ENCODE measurements at regions not wholly inside any gene's neighbourhood (a gene's known extent, or its start where the extent isn't known, plus 50 kb on each side); places are given as distances from the start of the nearest gene placed in this dataset.

DNA sequence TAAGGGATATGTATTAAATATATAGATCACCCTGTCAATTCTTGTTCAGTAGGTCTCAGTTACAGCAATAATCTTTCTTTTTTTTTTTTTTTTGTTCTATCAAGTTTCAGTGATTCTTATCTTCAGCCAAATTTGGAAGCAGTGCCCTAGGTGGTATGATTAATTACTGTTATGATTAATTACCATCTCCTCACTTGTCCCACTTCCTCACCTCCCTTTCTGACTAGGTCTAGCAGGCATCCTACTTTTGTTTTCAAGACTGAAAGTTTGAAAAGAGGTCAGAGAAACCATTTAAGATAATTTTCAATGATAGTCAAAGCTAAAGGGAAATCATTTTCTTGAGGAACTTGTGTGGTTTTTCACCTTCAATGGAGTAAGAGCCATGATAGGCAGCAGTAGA, 144.0 kb upstream of the CNTN4 start:
- no peak for DNase-seq (ENCODE audit: low spot score)

DNA sequence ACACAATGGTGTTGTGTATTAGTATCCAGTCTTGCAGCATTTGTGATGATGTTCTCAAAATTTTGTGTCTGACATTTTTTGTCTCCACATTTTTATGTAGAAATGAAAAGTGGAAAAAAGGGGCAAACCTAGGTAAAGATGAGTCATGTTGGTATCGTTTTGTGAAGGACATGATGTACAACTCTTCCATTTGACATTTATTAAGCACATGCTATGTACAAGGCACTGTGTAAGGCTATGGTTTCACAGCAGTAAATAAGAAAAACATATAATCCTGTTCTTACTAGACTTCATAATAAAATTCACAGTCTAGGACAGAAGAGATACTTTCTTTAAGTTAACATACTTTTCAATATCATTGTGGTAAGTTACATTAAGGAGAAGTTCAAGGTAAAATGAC, 143.5 kb upstream of the CNTN4 start:
- no peak for DNase-seq (ENCODE audit: low spot score)

DNA sequence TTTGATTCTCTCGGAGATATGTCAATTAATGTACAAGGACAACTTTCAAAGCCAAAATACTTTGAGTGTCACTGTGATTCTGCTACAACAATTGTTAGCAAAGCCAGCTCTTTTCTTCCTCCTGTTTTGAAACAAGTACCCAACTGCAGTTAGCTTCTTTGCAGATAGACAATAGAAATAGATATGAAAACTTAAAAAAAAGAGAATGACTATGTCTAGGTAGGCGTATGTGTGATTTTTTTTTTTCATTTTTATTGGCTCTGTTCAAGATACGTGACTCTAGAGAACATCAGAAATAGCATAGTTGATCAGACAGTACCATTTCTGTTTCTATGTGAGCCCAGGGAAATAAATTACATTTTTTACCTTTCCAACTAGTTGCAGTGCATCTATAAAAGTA, 142.9 kb upstream of the CNTN4 start:
- DNase-seq (ENCODE audit: low spot score): no peak

DNA sequence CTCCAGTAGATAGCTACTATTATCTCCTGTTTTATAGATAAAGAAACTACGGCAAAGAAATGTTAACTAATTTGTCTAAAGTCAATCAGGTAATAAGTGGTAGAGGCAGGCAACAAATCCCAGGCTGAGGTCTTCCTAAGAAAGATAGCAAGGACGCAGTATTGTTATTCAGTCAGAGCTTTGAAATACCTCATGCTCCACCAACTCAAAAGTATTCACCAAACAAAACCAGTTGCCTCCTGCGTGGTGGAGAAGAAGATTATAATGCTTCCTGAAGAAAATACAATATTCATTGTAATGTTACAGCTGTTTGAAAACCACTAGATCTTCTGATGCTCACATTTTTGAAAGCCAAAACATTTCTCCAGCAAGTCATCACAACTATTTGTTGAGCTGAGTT, 138.2 kb upstream of the CNTN4 start:
- DNase-seq (ENCODE audit: low spot score): no peak

DNA sequence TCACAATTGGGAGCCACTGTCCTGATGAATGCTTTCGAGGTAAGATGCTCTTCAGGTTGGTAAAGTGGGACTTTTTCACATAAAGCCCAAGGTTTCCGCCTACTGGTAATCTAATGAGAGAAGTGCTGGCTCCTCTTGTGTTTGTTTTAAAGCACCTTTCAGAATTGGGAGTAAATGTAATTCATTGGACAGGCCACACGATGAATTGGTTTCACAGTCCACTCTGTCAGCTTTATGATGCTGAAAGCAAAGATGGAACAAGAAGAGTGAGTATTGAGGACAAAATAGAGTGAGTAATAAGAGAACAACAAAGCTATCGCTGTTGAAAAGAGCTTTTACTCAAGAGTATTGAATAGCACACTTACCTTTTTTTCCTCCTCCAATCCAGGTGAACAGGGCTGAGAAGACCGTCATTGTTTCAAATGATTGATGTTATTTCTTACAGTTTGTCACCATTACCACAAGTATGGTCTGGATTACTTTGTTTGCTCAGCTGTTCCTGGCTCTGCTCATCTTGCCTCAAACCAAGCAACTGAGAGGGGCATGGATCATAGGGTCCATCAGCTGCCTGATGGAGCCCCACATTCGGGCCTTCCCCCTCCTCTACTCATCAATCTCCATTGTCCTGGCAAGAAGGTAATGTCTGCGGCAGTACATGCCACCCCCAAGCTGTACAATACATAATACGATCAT, 136.1 kb upstream of the CNTN4 start:
- DNase-seq (ENCODE audit: low spot score): no peak

DNA sequence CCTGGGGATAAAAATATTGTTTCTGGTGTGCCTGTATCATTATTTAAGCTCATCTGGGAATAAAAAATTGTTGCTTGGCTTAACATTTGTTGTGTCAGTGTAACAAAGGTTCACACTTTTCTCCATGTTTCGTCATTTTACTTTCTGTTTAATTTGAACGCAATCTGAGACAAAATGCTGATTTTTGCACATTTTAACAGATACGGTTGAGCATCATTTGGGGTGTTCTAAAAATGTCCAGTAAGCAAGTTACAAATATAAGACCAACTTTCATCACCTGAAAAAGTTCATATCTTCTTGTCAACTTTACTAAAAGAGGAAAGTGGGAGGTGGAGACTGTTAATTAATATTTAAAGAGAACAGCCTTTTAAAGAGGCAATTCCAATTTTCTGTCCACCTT, 134.8 kb upstream of the CNTN4 start:
- no peak for DNase-seq (ENCODE audit: low spot score)

DNA sequence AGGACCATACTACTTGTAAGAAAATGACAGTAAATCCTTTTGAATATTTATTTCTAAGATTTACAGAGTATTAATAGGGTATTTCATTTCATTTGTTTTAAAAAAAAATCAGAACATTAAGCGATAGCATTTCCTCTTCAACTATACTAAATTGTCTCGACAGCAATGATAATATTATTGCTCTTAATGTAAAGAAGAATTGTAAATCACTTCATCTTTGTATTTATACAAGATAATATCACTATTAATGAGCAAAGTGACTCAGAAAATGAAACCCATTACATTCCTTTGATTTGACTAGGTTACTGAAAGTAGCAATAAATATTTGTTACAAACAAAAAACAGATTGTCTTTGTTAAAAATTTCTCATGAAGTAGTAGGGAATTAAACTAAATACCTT, 131.1 kb upstream of the CNTN4 start:
- no peak for DNase-seq (ENCODE audit: low spot score)

DNA sequence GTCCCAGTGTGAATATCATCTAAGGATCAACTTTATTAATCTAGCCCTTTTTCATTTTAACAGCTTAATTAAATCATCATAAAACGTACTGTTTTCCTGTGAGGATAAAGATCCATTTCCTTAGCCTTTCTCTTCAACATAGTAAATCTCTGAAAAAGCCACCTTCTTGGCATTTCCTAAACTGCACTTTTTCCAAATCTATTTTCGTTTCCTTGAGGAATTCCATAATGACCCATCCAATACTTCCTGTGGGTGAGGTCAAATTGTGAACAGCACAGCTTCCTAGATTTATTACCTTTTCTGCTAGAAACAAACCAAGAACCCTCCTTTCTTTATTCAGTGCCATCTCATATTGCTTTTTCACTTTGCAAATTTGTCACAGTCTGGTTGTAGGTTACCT, 129.4 kb upstream of the CNTN4 start:
- DNase-seq (ENCODE audit: low spot score): peak; percentile 87

DNA sequence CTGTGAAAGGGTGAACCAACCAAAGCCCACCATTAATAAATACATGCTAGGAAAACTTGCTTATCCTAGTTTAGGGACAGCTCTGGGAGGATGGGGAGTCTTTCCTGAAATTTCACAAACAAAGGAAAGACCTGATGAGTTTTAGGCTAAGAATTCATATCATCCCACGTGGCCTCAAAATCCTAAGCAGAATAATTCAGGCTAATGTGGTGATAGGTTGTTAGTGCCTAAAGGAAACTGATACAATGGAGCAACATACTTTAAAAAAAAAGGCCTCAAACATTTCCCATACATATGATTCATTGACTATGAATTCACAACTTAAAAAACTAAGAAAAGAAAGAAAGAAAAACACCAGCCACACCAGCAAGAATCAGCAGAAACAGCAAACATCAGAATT, 126.9 kb upstream of the CNTN4 start:
- peak; percentile 96 for DNase-seq (ENCODE audit: low spot score)

DNA sequence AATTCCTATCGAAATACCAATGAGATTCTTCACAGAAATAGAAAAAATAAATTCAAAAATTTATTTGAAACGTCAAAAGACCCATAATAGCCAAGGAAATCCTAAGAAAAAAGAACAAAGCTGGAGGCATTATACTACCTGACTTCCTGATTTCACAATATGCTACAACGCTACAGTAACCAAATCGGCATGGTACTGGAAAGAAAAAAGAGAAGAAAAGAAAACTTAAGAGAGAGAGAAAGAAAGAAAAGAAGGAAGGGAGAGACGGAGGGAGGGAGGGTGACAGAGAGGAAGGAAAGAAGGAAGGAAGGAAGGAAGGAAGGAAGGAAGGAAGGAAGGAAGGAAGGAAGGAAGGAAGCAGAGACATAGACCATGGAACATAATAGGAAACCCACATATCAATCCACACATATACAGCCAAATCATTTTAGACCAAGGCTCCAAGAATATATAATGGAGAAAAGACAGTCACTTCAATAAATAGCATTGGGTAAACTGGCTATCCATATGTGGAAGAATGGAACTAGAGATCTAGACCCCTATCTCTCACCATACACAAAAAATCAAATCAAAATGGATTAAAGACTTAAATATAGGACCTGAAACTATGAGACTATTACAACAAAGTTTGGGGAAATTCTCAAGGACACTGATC, 118.6 kb upstream of the CNTN4 start:
- no peak for DNase-seq (ENCODE audit: low spot score)

DNA sequence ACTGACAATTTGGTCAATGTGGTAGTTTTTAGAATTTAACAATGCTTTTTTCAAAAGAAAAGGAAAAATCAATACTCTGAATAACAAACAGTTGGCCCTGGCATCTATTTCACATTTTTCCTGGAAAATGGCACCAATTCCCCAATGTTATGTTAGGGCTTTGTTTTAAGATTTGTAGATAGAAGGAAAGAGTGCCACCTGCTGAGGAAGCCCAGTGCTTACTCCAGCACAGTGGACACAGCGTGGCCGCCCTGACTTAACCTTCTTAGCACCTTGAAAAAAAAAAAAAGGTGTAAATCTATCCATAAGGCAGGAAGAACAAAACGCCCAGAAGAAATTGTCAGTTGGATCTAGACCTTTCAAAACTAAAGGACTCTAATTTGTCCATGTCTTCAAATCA, 110.7 kb upstream of the CNTN4 start:
- DNase-seq (ENCODE audit: low spot score): peak; percentile 54

DNA sequence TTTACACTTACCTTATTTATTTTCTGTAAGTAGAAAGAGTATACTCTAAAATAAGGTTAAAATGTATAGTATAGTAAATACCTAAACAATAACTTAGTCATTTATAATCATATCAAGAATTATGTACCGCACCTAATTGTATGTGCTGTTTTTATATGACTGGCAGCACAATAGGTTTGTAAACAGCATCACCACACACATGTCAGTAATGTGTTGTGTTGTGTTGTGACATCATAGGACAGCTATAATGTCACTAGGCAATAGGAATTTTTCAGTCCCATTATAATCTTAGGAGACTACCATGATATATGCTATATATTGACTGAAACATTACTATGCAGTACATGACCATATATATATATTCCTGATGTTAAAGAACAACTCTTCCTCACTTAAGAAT, 99.9 kb upstream of the CNTN4 start:
- DNase-seq (ENCODE audit: low spot score): no peak

DNA sequence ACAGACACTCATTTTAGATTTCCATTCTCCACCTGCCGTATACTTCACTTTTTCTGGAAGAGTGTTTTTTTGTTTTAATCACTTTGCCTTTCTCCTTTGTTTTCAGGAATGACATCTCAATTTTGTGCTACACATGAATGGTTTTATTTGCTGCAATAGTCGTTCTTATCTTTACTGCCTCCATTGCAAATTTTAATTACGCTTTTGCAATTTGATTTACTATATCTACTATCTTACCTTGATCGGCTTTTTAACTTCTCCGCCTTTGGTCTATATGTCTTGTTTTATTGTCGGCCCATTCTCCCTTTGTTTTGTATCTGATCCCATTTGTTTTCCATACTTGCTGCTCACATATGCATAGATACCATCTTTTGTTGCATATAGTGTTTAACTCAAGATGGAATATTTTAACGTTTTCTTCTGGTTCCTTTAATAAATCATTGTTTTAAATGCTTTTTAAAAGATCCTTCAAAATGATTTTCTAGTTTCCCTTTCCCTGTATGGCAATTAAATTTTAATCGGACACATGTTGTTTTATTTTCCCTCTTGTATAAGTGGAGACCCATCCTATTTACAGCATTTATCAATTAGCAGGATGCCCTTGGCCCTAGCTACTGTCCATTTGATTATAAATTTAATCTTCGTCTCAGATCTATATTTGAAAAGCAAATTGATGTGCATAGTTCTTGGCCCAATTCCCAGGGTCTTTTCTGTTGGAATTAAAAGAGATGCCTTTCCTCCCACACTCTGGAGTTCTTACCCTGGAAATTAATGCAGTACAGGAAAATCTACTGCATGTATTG, 97.2 kb upstream of the CNTN4 start:
- no peak for DNase-seq (ENCODE audit: low spot score)

DNA sequence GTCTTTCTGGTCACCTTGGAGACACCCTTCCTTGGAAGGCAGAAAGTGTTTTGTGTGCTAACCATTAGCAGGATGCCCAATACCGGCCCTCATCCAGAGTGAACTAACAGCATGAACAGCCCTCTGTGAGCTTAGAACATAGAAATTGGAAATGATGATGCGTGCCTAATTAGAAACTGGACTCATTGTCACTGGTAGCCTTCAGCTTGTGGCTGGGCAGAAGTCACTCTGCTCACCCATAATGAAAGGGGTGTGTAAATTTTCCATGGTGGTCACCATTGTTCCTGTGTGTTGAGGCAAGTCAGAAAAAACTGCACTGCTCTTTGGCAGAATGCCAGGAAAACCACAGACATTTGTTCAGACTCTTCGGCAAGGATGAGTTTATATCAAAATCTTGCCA, 74.7 kb upstream of the CNTN4 start:
- DNase-seq (ENCODE audit: low spot score): no peak

DNA sequence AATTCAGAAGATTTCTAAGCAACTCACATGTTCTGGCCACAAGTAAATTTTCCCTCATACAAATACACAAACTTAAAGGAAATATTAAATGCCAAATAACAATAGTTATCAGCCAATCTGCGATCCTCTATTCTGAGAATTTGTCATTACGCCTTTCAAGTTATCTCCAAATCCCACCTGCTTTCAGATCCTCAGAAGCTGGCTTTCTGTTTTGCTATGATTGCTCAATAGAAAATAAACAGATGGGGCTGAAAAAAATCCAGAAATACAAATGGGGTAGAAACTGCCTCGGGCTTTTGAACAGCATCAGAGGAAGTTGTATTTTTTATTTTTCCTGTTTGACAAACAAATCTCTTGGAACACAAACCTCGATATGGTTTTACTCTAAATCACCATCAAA, 74.0 kb upstream of the CNTN4 start:
- no peak for DNase-seq (ENCODE audit: low spot score)

DNA sequence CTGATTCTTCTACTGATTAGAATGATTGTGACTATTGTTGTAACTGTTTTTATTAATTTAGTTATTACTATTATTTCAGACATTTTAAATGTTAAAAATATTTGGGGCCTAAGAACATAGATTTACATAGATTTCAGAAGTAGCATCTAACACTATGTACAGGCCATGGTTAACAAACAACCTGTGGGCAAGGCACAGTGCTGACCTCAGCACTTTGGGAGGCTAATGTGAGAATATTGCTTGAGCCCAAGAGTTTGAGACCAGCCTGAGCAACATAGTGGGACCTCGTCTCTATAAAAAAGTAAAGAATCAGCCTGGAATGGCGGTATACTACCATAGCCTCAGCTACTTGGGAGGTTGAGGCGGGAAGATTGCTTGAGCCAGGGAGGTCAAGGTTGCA, 69.1 kb upstream of the CNTN4 start:
- no peak for DNase-seq (ENCODE audit: low spot score)

DNA sequence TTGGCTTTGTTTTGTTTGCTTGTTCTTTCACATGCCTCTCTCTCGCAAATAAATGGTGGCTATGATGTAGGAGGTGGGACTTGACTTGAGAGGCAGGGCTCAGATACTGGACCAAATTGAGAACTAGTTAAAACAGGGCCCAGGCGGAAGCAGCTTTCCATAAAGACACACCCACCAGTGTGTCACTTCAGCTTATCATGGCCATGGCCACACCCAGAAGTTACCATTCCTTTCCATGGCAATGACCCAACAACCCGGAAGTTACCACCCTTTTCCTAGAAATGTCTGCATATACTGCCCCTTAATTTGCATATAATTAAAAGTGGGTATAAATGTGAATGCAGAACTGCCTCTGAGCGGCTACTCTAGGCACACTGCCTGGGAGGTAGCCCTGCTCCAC, 62.6 kb upstream of the CNTN4 start:
- no peak for DNase-seq (ENCODE audit: low spot score)

DNA sequence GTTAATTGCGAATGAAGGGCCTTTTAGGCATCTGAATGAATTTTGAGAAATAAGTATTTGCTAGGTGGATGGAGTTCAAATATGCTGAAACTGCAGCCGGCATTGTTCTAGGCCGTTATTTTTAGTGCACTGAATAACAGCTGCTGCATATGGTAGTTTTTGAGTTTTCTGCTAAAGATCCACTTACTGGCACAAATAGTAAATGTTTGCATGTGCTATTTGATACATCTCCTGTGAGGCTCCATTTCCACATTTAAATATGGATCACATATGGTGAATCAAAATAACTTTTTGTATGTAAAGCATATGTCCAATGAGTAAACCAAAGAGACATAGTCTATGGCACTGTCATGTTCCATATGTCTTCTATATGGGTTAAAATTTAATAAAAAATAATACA, 56.7 kb upstream of the CNTN4 start:
- no peak for DNase-seq (ENCODE audit: low spot score)
